ENCODE measurements at regions not wholly inside any gene's neighbourhood (a gene's known extent, or its start where the extent isn't known, plus 50 kb on each side); places are given as distances from the start of the nearest gene placed in this dataset.

- no peak for TF ChIP-seq EZH2phosphoT487 (IDR thresholded peaks at IDR 0.05; ENCODE audit: borderline replicate concordance, low read depth, low read length)
- TF ChIP-seq, protein P1, sequence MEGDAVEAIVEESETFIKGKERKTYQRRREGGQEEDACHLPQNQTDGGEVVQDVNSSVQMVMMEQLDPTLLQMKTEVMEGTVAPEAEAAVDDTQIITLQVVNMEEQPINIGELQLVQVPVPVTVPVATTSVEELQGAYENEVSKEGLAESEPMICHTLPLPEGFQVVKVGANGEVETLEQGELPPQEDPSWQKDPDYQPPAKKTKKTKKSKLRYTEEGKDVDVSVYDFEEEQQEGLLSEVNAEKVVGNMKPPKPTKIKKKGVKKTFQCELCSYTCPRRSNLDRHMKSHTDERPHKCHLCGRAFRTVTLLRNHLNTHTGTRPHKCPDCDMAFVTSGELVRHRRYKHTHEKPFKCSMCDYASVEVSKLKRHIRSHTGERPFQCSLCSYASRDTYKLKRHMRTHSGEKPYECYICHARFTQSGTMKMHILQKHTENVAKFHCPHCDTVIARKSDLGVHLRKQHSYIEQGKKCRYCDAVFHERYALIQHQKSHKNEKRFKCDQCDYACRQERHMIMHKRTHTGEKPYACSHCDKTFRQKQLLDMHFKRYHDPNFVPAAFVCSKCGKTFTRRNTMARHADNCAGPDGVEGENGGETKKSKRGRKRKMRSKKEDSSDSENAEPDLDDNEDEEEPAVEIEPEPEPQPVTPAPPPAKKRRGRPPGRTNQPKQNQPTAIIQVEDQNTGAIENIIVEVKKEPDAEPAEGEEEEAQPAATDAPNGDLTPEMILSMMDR (conservative IDR thresholded peaks at IDR 0.05; ENCODE audit: low read length) = no peak
- Histone ChIP-seq H3K4me3 (ENCODE audit: low read depth, low read length, poor library complexity, severe bottlenecking) (no peak overlapping the region), H3K36me3 (ENCODE audit: insufficient read depth, low read length) (no peaks in the 10 kb centered on the region), H2AFZ (ENCODE audit: low read length) (no peak overlapping the region), H3K4me1 (ENCODE audit: insufficient read depth, low read length, poor library complexity, severe bottlenecking) (no peaks in the 10 kb centered on the region), H3K4me2 (ENCODE audit: low read length) (no peak overlapping the region), H3K9me3 (ENCODE audit: low read length) (no peaks in the 10 kb centered on the region), H3K27ac (ENCODE audit: low read depth, low read length, poor library complexity, severe bottlenecking) (no peak overlapping the region), H3K9me2 (ENCODE audit: insufficient read depth, low read length) (no peaks in the 10 kb centered on the region), H3K79me2 (ENCODE audit: insufficient read depth, low read depth, low read length) (no peaks in the 10 kb centered on the region), H4K20me1 (ENCODE audit: insufficient read depth, low read length) (no peaks in the 10 kb centered on the region)
- no peak for DNase-seq (ENCODE audit: low spot score)
- intact Hi-C loops (cut with micrococcal nuclease; ENCODE audit: unreplicated experiment) = no loop called here
- no TSS peak for BruUV-seq (replicated peaks)
- ChIA-PET CTCF (ENCODE audit: unreplicated experiment) (no interaction called here), POLR2A (no interaction called here)
These were observed 301.6 kb upstream of the RBFOX1 start for GRCh38 chr16:7031031-7031430.

DNA sequence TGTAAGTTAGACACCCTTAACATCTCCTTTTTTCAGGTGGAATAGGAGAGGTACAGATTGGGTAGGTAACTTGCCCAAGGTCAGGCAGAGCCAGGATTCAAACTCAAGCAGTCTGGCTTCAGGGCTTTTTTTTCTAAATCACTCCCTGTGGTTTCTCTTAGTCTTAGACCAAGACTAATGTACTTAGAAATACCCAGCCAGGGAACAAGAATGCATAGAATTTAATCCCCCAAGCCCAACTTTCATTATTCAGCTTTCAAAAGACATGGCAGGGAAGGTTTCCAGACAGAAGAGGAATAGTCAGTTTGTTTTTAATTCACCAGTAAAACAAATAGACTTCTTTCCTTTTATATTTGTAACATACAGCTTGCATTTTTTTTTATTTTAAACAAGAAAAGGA lies 305.2 kb upstream of the RBFOX1 start:
- Histone ChIP-seq H3K4me2 (ENCODE audit: low read length) (no peak overlapping the region), H3K36me3 (ENCODE audit: insufficient read depth, low read length) (no peaks in the 10 kb centered on the region), H3K9me3 (ENCODE audit: low read length) (no peaks in the 10 kb centered on the region), H3K27ac (ENCODE audit: low read depth, low read length, poor library complexity, severe bottlenecking) (no peak overlapping the region), H3K4me1 (ENCODE audit: insufficient read depth, low read length, poor library complexity, severe bottlenecking) (no peaks in the 10 kb centered on the region), H3K9me2 (ENCODE audit: insufficient read depth, low read length) (no peaks in the 10 kb centered on the region), H2AFZ (ENCODE audit: low read length) (no peak overlapping the region), H3K4me3 (ENCODE audit: low read depth, low read length, poor library complexity, severe bottlenecking) (no peak overlapping the region), H3K79me2 (ENCODE audit: insufficient read depth, low read depth, low read length) (no peaks in the 10 kb centered on the region), H4K20me1 (ENCODE audit: insufficient read depth, low read length) (no peaks in the 10 kb centered on the region)
- POLR2A ChIA-PET = interaction anchor here (0.6 kb wide), 1 partner anchor 820 kb away, joined by 3 read pairs; no protein-coding TSS in a partner anchor
- CTCF ChIA-PET (ENCODE audit: unreplicated experiment) = no interaction called here
- intact Hi-C loops (cut with micrococcal nuclease; ENCODE audit: unreplicated experiment) = no loop called here
- no TSS peak for BruUV-seq (replicated peaks)
- DNase-seq (ENCODE audit: low spot score) = no peak
- TF ChIP-seq EZH2phosphoT487 (IDR thresholded peaks at IDR 0.05; ENCODE audit: borderline replicate concordance, low read depth, low read length) = no peak
- TF ChIP-seq, protein P1 (conservative IDR thresholded peaks at IDR 0.05; ENCODE audit: low read length) = no peak

- H3K4me2 ChIP-seq (ENCODE audit: low read length) = no peak overlapping the region
- H3K36me3 ChIP-seq (ENCODE audit: insufficient read depth, low read length) = no peaks in the 10 kb centered on the region
- H3K4me1 ChIP-seq (ENCODE audit: insufficient read depth, low read length, poor library complexity, severe bottlenecking) = no peaks in the 10 kb centered on the region
- TF ChIP-seq, protein P1 (conservative IDR thresholded peaks at IDR 0.05; ENCODE audit: low read length) = no peak
- TF ChIP-seq EZH2phosphoT487 (IDR thresholded peaks at IDR 0.05; ENCODE audit: borderline replicate concordance, low read depth, low read length) = no peak
- H2AFZ ChIP-seq (ENCODE audit: low read length) = no peak overlapping the region
- H3K9me2 ChIP-seq (ENCODE audit: insufficient read depth, low read length) = no peaks in the 10 kb centered on the region
- DNase-seq (ENCODE audit: low spot score) = no peak
- no peak overlapping the region for H3K27ac ChIP-seq (ENCODE audit: low read depth, low read length, poor library complexity, severe bottlenecking)
- H4K20me1 ChIP-seq (ENCODE audit: insufficient read depth, low read length) = no peaks in the 10 kb centered on the region
- POLR2A ChIA-PET = no interaction called here
- no TSS peak for BruUV-seq (replicated peaks)
- H3K79me2 ChIP-seq (ENCODE audit: insufficient read depth, low read depth, low read length) = no peaks in the 10 kb centered on the region
- intact Hi-C loops (cut with micrococcal nuclease; ENCODE audit: unreplicated experiment) = no loop called here
- CTCF ChIA-PET (ENCODE audit: unreplicated experiment) = no interaction called here
- H3K9me3 ChIP-seq (ENCODE audit: low read length) = no peaks in the 10 kb centered on the region
- H3K4me3 ChIP-seq (ENCODE audit: low read depth, low read length, poor library complexity, severe bottlenecking) = no peak overlapping the region
These were observed 306.0 kb upstream of the RBFOX1 start for GRCh38 chr16:7026639-7027038.
